ENCODE measurements at regions not wholly inside any gene's neighbourhood (a gene's known extent, or its start where the extent isn't known, plus 50 kb on each side); places are given as distances from the start of the nearest gene placed in this dataset.

- Histone ChIP-seq H3K27ac (ENCODE audit: low read depth in 2 of 2, low read length in 2 of 2) (no peak overlapping the region), H3K9ac (ENCODE audit: low read length in 3 of 3) (no peak overlapping the region), H3K36me3 (ENCODE audit: control insufficient read depth in 2 of 3, insufficient read depth in 3 of 3, low read length in 3 of 3) (no peaks in the 10 kb centered on the region), H3K27me3 (ENCODE audit: control insufficient read depth, insufficient read depth, low read length) (no peaks in the 10 kb centered on the region), H3K4me1 (ENCODE audit: control insufficient read depth in 2 of 3, insufficient read depth in 2 of 3, low read depth in 1 of 3, low read length in 3 of 3) (no peaks in the 10 kb centered on the region), H3K9me3 (ENCODE audit: control insufficient read depth in 2 of 3, insufficient read depth in 1 of 3, low read length in 3 of 3) (no peaks in the 10 kb centered on the region), H3K4me3 (ENCODE audit: low read length in 3 of 3) (no peak overlapping the region)
- intact Hi-C loops (cut with DNase I): no loop called here
- no peak for FAIRE-seq
- DNase-seq: no peak
- TF ChIP-seq, protein P1, sequence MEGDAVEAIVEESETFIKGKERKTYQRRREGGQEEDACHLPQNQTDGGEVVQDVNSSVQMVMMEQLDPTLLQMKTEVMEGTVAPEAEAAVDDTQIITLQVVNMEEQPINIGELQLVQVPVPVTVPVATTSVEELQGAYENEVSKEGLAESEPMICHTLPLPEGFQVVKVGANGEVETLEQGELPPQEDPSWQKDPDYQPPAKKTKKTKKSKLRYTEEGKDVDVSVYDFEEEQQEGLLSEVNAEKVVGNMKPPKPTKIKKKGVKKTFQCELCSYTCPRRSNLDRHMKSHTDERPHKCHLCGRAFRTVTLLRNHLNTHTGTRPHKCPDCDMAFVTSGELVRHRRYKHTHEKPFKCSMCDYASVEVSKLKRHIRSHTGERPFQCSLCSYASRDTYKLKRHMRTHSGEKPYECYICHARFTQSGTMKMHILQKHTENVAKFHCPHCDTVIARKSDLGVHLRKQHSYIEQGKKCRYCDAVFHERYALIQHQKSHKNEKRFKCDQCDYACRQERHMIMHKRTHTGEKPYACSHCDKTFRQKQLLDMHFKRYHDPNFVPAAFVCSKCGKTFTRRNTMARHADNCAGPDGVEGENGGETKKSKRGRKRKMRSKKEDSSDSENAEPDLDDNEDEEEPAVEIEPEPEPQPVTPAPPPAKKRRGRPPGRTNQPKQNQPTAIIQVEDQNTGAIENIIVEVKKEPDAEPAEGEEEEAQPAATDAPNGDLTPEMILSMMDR (IDR thresholded peaks at IDR 0.05; ENCODE audit: borderline replicate concordance, extremely low read depth, insufficient read depth): no peak
Observed at GRCh38 chr3:30114918-30115317, 491.5 kb upstream of the TGFBR2 start.

GRCh38 chr3:30122359-30122758 lies 484.0 kb upstream of the TGFBR2 start:
- intact Hi-C loops (cut with DNase I): no loop called here
- TF ChIP-seq, protein P1 (IDR thresholded peaks at IDR 0.05; ENCODE audit: borderline replicate concordance, extremely low read depth, insufficient read depth): no peak
- Histone ChIP-seq H3K9ac (ENCODE audit: low read length in 3 of 3) (no peak overlapping the region), H3K27ac (ENCODE audit: low read depth in 2 of 2, low read length in 2 of 2) (no peak overlapping the region), H3K4me3 (ENCODE audit: low read length in 3 of 3) (no peak overlapping the region), H3K4me1 (ENCODE audit: control insufficient read depth in 2 of 3, insufficient read depth in 2 of 3, low read depth in 1 of 3, low read length in 3 of 3) (no peaks in the 10 kb centered on the region), H3K9me3 (ENCODE audit: control insufficient read depth in 2 of 3, insufficient read depth in 1 of 3, low read length in 3 of 3) (no peaks in the 10 kb centered on the region), H3K27me3 (ENCODE audit: control insufficient read depth, insufficient read depth, low read length) (no peaks in the 10 kb centered on the region), H3K36me3 (ENCODE audit: control insufficient read depth in 2 of 3, insufficient read depth in 3 of 3, low read length in 3 of 3) (no peaks in the 10 kb centered on the region)
- FAIRE-seq (no peak), DNase-seq (no peak)

GRCh38 chr3:30123224-30123623 lies 483.2 kb upstream of the TGFBR2 start:
- no peaks in the 10 kb centered on the region for H3K4me1 ChIP-seq (ENCODE audit: control insufficient read depth in 2 of 3, insufficient read depth in 2 of 3, low read depth in 1 of 3, low read length in 3 of 3)
- H3K9ac ChIP-seq (ENCODE audit: low read length in 3 of 3): no peak overlapping the region
- no peak for FAIRE-seq
- H3K36me3 ChIP-seq (ENCODE audit: control insufficient read depth in 2 of 3, insufficient read depth in 3 of 3, low read length in 3 of 3): no peaks in the 10 kb centered on the region
- no peaks in the 10 kb centered on the region for H3K27me3 ChIP-seq (ENCODE audit: control insufficient read depth, insufficient read depth, low read length)
- no peak overlapping the region for H3K27ac ChIP-seq (ENCODE audit: low read depth in 2 of 2, low read length in 2 of 2)
- no peak overlapping the region for H3K4me3 ChIP-seq (ENCODE audit: low read length in 3 of 3)
- DNase-seq: no peak
- no peaks in the 10 kb centered on the region for H3K9me3 ChIP-seq (ENCODE audit: control insufficient read depth in 2 of 3, insufficient read depth in 1 of 3, low read length in 3 of 3)
- intact Hi-C loops (cut with DNase I): no loop called here
- TF ChIP-seq, protein P1 (IDR thresholded peaks at IDR 0.05; ENCODE audit: borderline replicate concordance, extremely low read depth, insufficient read depth): no peak

DNA sequence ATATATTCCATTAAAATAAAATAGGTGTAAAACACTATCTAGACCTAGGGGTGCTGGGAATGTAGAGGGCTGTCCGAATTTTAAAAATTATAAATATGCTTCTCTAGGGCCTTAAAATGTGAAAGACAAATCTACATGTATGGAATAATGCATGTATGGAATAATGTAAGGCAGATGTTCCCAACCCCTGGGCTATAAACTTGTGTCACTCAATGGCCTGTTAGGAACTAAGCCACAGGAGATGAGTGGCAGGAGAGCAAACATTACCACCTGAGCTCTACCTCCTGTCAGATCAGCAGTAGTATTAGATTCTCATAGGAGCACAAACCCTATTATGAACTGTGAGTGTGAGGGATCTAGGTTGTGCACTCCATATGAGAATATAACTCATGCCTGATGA lies 482.6 kb upstream of the TGFBR2 start:
- H3K27ac ChIP-seq (ENCODE audit: low read depth in 2 of 2, low read length in 2 of 2): no peak overlapping the region
- TF ChIP-seq, protein P1 (IDR thresholded peaks at IDR 0.05; ENCODE audit: borderline replicate concordance, extremely low read depth, insufficient read depth): no peak
- no peak for FAIRE-seq
- no peak overlapping the region for H3K4me3 ChIP-seq (ENCODE audit: low read length in 3 of 3)
- intact Hi-C loops (cut with DNase I): no loop called here
- no peaks in the 10 kb centered on the region for H3K9me3 ChIP-seq (ENCODE audit: control insufficient read depth in 2 of 3, insufficient read depth in 1 of 3, low read length in 3 of 3)
- no peaks in the 10 kb centered on the region for H3K27me3 ChIP-seq (ENCODE audit: control insufficient read depth, insufficient read depth, low read length)
- DNase-seq: no peak
- H3K9ac ChIP-seq (ENCODE audit: low read length in 3 of 3): no peak overlapping the region
- H3K4me1 ChIP-seq (ENCODE audit: control insufficient read depth in 2 of 3, insufficient read depth in 2 of 3, low read depth in 1 of 3, low read length in 3 of 3): no peaks in the 10 kb centered on the region
- no peaks in the 10 kb centered on the region for H3K36me3 ChIP-seq (ENCODE audit: control insufficient read depth in 2 of 3, insufficient read depth in 3 of 3, low read length in 3 of 3)
